Inflammatory macrophage treated with lipopolysaccharide for 1 hour (primary cell): ENCODE measurements at regions not wholly inside any gene's neighbourhood (a gene's known extent, or its start where the extent isn't known, plus 50 kb on each side); places are given as distances from the start of the nearest gene placed in this dataset.

Experiments used
- DNase-seq, 2 donors: peaks; one replicate each; pipeline ENCODE4 v3.0.0-alpha.2; 2020 to 2022

DNA sequence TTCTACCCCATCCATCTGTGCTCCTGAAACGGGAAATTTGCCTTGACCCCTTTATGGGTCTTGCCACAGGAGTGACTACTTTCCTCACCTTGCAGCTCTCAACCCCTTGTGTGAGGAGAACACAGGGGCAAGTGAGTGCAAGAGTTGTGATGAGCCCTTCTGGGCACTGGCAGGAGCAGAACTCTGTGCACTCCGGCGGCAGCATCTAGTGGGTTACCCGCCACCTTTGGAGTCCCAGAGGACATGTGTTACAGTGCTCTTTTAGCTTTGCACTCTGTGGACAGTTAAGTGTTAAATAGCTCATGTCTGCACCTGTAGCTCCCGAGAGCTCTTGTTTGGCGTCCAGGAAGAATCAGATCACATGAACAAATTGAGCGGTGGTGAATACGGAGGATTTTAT is 940.2 kb downstream of the GRIK2 start:
- DNase-seq: no peak

DNA sequence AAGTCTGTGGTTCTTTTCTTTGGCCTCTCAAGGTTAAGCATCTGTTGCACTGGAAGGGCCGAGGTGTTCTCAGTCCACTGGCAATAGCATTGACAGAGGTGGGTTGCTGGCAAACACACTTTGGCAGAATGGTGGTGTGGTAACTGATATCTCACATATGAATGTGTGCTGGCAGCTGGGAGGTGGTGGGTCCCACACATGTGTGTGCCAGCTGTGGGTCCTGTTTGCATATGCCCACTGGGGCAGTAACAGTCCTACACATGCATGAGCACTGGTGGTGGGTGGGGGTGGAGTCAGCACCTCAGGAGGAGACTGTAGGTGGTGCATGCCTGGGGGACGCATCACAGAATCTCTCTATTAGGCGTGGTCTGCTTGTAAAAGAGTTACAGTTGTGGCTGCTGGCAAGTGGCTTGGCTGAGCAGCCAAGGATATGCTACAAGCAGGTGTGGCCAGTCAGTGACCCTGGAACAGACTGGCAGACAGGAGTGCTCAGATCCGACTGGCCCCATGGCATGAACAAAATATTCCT is 934.3 kb downstream of the GRIK2 start:
- DNase-seq: no peak

DNA sequence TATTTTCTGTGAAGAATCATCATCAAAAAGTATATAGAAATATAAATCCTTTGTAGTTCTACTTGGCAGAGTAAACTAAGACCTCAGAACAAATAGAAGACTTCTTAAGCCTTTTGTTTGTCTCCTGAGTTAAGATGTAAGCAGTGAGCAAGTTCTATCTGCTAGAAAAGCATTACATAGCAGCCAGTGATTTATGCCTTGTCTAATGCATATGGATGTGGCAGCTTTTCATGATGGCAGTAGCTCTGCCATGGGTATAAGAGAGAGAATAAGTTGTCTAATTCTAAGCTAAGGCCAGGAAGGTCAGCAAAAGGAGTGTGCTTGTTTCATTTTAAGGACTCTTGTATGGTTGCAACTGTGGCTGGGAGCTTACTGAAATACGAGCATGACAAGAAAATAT is 920.2 kb downstream of the GRIK2 start:
- no peak for DNase-seq

DNA sequence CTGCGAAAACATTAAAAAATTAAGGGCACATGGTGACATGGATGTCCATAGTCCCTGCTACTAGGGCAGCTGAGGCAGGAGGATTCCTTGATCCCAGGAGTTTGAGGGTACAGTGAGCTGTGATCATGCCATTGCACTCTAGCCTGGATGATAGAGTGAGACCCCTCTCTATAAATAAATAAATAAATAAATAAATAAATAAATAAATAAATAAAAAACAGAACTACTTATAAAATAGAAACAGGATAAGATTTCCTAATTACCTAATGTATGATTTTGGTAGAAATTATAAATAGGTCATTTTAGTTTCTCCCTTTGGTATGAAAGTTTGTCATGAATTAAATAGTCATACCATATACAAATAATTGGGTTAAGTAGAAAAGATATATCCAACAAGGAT is 916.2 kb downstream of the GRIK2 start:
- DNase-seq: no peak

DNA sequence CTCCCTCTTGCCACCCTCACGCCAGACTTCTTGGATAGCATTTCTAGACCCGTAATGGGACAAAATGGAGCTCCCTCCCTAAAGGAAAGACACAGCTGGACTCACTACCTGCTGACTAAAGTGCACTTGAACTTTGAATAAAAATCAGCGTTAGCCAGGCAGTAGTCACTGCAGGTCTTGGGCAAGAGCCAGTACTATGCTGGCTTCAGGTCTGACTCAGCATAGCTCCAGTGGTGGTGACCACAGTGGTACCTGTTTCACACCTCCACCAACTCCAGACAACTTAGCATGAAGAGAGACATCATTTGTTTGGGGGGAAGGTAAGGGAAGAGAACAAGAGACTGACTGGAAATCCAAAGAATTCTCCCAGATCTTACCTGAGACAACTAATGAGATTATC is 906.8 kb downstream of the GRIK2 start:
- DNase-seq: no peak

DNA sequence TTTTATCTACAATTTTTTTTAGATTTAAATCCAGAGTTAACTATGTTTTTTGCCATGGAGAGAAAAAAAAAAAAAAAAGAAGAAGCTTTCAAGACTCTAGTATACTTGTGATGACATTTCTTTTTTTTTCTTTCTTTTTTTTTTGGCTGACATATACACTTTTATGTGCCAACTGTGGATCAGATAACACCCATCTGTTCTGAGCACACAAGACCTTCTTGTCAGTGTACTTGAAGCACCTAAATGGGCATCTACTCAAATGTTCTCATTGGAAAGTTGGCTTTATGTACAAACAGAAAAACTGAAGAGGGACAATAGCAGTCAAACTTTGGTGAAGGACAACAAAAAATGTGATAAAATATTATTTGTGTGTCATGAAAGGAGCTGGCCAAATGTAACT is 904.5 kb downstream of the GRIK2 start:
- DNase-seq: no peak
